PC-9 (cell line): ENCODE measurements at regions not wholly inside any gene's neighbourhood (a gene's known extent, or its start where the extent isn't known, plus 50 kb on each side); places are given as distances from the start of the nearest gene placed in this dataset.

Source experiments
- CTCF ChIP-seq: fragments of 200-600 bp; sonication (generic); conservative IDR thresholded peaks from 2 replicates; pipeline ENCODE4 v1.6.1; 2017; ENCODE audit warnings: mixed run types, antibody characterized with exemption, mild to moderate bottlenecking, moderate library complexity
- EZH2 ChIP-seq: fragments of 200-600 bp; sonication (generic); IDR thresholded peaks from 2 replicates; pipeline ENCODE4 v1.8.0; 2017; ENCODE audit warnings: antibody characterized with exemption, low read depth

DNA sequence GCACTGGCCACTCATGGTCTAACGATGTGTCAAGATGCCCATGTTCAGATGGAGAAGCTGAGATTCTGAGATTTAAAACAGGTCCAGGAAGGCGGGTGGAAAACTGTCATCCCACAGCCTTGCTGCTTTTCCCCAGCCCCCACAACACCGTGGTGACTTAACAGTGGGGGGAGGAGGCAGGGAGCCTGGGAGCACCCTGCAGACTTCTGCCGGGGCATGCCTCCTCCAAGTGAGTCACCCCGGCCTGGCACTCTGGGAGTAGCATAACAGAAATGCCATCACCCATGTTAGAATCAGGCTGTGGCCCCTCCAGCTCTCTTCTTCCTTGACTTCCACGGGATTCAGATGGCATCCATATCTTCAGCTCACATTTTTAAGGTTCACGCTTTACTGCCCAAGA, 164.8 kb downstream of the CBLN1 start:
- TF ChIP-seq CTCF (no peak), EZH2 (no peak)
